ENCODE measurements at regions not wholly inside any gene's neighbourhood (a gene's known extent, or its start where the extent isn't known, plus 50 kb on each side); places are given as distances from the start of the nearest gene placed in this dataset.

- Histone ChIP-seq H3K27me3 (no peaks in the 10 kb centered on the region), H3K4me3 (replicated peaks in 1 of 3) (no peak overlapping the region), H3K27ac (no peak overlapping the region), H3K36me3 (no peaks in the 10 kb centered on the region), H3K9me3 (no peaks in the 10 kb centered on the region), H3K4me1 (no peaks in the 10 kb centered on the region)
- no peak for DNase-seq
- TF ChIP-seq CTCF (IDR thresholded peaks at IDR 0.05) (no peak), POLR2A (IDR thresholded peaks at IDR 0.05) (no peak)
- 91 to 92% methylated on average over 3 of the region's 3 CpGs for WGBS, 2 donors
- intact Hi-C loops (cut with DNase I) = no loop called here
Measured at GRCh38 chr18:22783245-22783644, 149.9 kb upstream of the RBBP8 start.

- no peak overlapping the region for H3K27ac ChIP-seq
Measured at GRCh38 chr18:22783662-22784076, 149.5 kb upstream of the RBBP8 start.

GRCh38 chr18:22789052-22789451 is 144.1 kb upstream of the RBBP8 start:
- Histone ChIP-seq H3K36me3 (no peaks in the 10 kb centered on the region), H3K27me3 (no peaks in the 10 kb centered on the region), H3K9me3 (no peaks in the 10 kb centered on the region), H3K27ac (no peak overlapping the region), H3K4me3 (replicated peaks in 1 of 3) (no peak overlapping the region), H3K4me1 (no peaks in the 10 kb centered on the region)
- no peak for TF ChIP-seq CTCF (IDR thresholded peaks at IDR 0.05)
- no peak for TF ChIP-seq POLR2A (IDR thresholded peaks at IDR 0.05)
- intact Hi-C loops (cut with DNase I) = no loop called here
- 92 to 97% methylated on average over 2 of the region's 2 CpGs for WGBS, 2 donors
- DNase-seq = no peak

More at GRCh38 chr18:22783662-22784076, 149.5 kb upstream of the RBBP8 start:
- no peak overlapping the region for H3K4me3 ChIP-seq (replicated peaks in 1 of 3)
- no peaks in the 10 kb centered on the region for H3K36me3 ChIP-seq
- H3K4me1 ChIP-seq = no peaks in the 10 kb centered on the region
- H3K27me3 ChIP-seq = no peaks in the 10 kb centered on the region
- no peak for DNase-seq
- 83 to 85% methylated on average over 3 to 4 of the region's 4 CpGs for WGBS, 2 donors
- intact Hi-C loops (cut with DNase I) = no loop called here
- TF ChIP-seq POLR2A (IDR thresholded peaks at IDR 0.05) (no peak), CTCF (IDR thresholded peaks at IDR 0.05) (no peak)
- no peaks in the 10 kb centered on the region for H3K9me3 ChIP-seq

GRCh38 chr18:22789600-22789999 is 143.5 kb upstream of the RBBP8 start:
- DNase-seq = no peak
- no peaks in the 10 kb centered on the region for H3K4me1 ChIP-seq
- no peak overlapping the region for H3K27ac ChIP-seq
- 76% methylated on average over 5 of the region's 5 CpGs for WGBS, 2 donors
- H3K36me3 ChIP-seq = no peaks in the 10 kb centered on the region
- H3K4me3 ChIP-seq (replicated peaks in 1 of 3) = no peak overlapping the region
- H3K9me3 ChIP-seq = no peaks in the 10 kb centered on the region
- H3K27me3 ChIP-seq = no peaks in the 10 kb centered on the region
- TF ChIP-seq CTCF (IDR thresholded peaks at IDR 0.05) (no peak), POLR2A (IDR thresholded peaks at IDR 0.05) (no peak)
- intact Hi-C loops (cut with DNase I) = no loop called here

- DNase-seq = no peak
- H3K36me3 ChIP-seq = no peaks in the 10 kb centered on the region
- H3K9me3 ChIP-seq = no peaks in the 10 kb centered on the region
- H3K27ac ChIP-seq = no peak overlapping the region
- H3K27me3 ChIP-seq = no peaks in the 10 kb centered on the region
- TF ChIP-seq CTCF (IDR thresholded peaks at IDR 0.05) (no peak), POLR2A (IDR thresholded peaks at IDR 0.05) (no peak)
- no peak overlapping the region for H3K4me3 ChIP-seq (replicated peaks in 1 of 3)
- intact Hi-C loops (cut with DNase I) = no loop called here
- WGBS, 2 donors = 67 to 71% methylated on average over 4 of the region's 4 CpGs
- H3K4me1 ChIP-seq = no peaks in the 10 kb centered on the region
Measured at GRCh38 chr18:22790545-22791309, 142.4 kb upstream of the RBBP8 start.
